HepG2 (cell line): ENCODE measurements at regions not wholly inside any gene's neighbourhood (a gene's known extent, or its start where the extent isn't known, plus 50 kb on each side); places are given as distances from the start of the nearest gene placed in this dataset.

ENCODE experiments used
- AHDC1 ChIP-seq: sonication (generic); formaldehyde crosslinking; IDR thresholded peaks from 2 replicates; pipeline ENCODE4 v1.5.1; 2020; ENCODE audit warnings: mild to moderate bottlenecking, missing genetic modification reagents, borderline replicate concordance
- ERF ChIP-seq: IDR thresholded peaks from 2 replicates; pipeline ENCODE4 v1.6.1; 2018; ENCODE audit warnings: missing biosample characterization, missing genetic modification reagents
- IKZF4 ChIP-seq: sonication (generic); formaldehyde crosslinking; IDR thresholded peaks from 2 replicates; pipeline ENCODE4 v1.5.1; 2020; ENCODE audit warnings: borderline replicate concordance, mild to moderate bottlenecking, low read depth, missing genetic modification reagents; ENCODE audit errors: not compliant biosample characterization
- KLF6 ChIP-seq: IDR thresholded peaks from 2 replicates; pipeline ENCODE4 v1.8.0; 2016; ENCODE audit warnings: missing biosample characterization, missing genetic modification reagents
- STAT6 ChIP-seq: sonication (generic); formaldehyde crosslinking; IDR thresholded peaks from 2 replicates; pipeline ENCODE4 v1.4.0; 2020; ENCODE audit warnings: missing genetic modification reagents, mild to moderate bottlenecking, borderline replicate concordance
- ZBED4 ChIP-seq: sonication (generic); formaldehyde crosslinking; IDR thresholded peaks from 2 replicates; pipeline ENCODE4 v1.4.0; 2020; ENCODE audit warnings: missing genetic modification reagents, borderline replicate concordance
- ZBTB26 ChIP-seq: IDR thresholded peaks from 2 replicates; pipeline ENCODE4 v1.6.1; 2016; ENCODE audit warnings: missing compliant biosample characterization, missing genetic modification reagents, borderline replicate concordance
- ZNF775 ChIP-seq: sonication (generic); formaldehyde crosslinking; IDR thresholded peaks from 2 replicates; pipeline ENCODE4 v1.4.0; 2020; ENCODE audit warnings: missing genetic modification reagents, mild to moderate bottlenecking, moderate library complexity, borderline replicate concordance
- TF ChIP-seq, protein P1 (sequence below): sonication (generic); formaldehyde crosslinking; IDR thresholded peaks from 2 replicates; pipeline ENCODE4 v1.4.0; 2020; ENCODE audit warnings: mild to moderate bottlenecking, missing genetic modification reagents
- TF ChIP-seq, protein P2 (sequence below), 2 experiments: sonication (generic) in 1 of 2; formaldehyde crosslinking in 1 of 2; IDR thresholded peaks; 2 replicates each; pipeline versions ENCODE4 v1.4.0 to v1.6.1; 2018 to 2020; ENCODE audit warnings: missing genetic modification reagents in 2 of 2, borderline replicate concordance in 1 of 2, low read depth in 1 of 2, mild to moderate bottlenecking in 1 of 2, missing biosample characterization in 1 of 2

GRCh38 chr6:63476302-63476701 is 96.0 kb upstream of the LOC128125822 start (continued):
- TF ChIP-seq AHDC1: peak; percentile 39; the same call in 1 of the 2 replicates
- no peak for TF ChIP-seq KLF6 (CRISPR knock-in tag)
- TF ChIP-seq ZBTB26 (CRISPR knock-in tag): no peak
- TF ChIP-seq ZNF775 (CRISPR knock-in tag): 0 out of 2 replicates have a peak, but pooled peaks have one; percentile 37
- TF ChIP-seq STAT6 (CRISPR knock-in tag): no peak
- TF ChIP-seq, protein P1, sequence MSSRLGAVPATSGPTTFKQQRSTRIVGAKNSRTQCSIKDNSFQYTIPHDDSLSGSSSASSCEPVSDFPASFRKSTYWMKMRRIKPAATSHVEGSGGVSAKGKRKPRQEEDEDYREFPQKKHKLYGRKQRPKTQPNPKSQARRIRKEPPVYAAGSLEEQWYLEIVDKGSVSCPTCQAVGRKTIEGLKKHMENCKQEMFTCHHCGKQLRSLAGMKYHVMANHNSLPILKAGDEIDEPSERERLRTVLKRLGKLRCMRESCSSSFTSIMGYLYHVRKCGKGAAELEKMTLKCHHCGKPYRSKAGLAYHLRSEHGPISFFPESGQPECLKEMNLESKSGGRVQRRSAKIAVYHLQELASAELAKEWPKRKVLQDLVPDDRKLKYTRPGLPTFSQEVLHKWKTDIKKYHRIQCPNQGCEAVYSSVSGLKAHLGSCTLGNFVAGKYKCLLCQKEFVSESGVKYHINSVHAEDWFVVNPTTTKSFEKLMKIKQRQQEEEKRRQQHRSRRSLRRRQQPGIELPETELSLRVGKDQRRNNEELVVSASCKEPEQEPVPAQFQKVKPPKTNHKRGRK (CRISPR knock-in tag): no peak
- TF ChIP-seq, protein P2, sequence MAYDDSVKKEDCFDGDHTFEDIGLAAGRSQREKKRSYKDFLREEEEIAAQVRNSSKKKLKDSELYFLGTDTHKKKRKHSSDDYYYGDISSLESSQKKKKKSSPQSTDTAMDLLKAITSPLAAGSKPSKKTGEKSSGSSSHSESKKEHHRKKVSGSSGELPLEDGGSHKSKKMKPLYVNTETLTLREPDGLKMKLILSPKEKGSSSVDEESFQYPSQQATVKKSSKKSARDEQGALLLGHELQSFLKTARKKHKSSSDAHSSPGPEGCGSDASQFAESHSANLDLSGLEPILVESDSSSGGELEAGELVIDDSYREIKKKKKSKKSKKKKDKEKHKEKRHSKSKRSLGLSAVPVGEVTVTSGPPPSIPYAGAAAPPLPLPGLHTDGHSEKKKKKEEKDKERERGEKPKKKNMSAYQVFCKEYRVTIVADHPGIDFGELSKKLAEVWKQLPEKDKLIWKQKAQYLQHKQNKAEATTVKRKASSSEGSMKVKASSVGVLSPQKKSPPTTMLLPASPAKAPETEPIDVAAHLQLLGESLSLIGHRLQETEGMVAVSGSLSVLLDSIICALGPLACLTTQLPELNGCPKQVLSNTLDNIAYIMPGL (CRISPR knock-in tag; IDR thresholded peaks at IDR 0.05; ENCODE audit: borderline replicate concordance in 1 of 2, low read depth in 1 of 2): no peak
- no peak for TF ChIP-seq IKZF4 (CRISPR knock-in tag)
- TF ChIP-seq ZBED4: 0 out of 2 replicates have a peak, but pooled peaks have one; percentile 39
- peak; percentile 35; the same call in 1 of the 2 replicates for TF ChIP-seq ERF (CRISPR knock-in tag)
